DMS53 treated with DMSO at 0.1 percent for 48 hours (cell line): ENCODE measurements at regions not wholly inside any gene's neighbourhood (a gene's known extent, or its start where the extent isn't known, plus 50 kb on each side); places are given as distances from the start of the nearest gene placed in this dataset.
"Not testable (repeated sequence)": the region's sequence is repeated elsewhere in the genome, so short reads cannot be mapped to it uniquely, and the experiment has no call there.

Experiments
- DNase-seq: peaks from one replicate; lab custom pipeline; 2025; ENCODE audit not compliant: unreplicated experiment; lab: John Stamatoyannopoulos, UW

DNA sequence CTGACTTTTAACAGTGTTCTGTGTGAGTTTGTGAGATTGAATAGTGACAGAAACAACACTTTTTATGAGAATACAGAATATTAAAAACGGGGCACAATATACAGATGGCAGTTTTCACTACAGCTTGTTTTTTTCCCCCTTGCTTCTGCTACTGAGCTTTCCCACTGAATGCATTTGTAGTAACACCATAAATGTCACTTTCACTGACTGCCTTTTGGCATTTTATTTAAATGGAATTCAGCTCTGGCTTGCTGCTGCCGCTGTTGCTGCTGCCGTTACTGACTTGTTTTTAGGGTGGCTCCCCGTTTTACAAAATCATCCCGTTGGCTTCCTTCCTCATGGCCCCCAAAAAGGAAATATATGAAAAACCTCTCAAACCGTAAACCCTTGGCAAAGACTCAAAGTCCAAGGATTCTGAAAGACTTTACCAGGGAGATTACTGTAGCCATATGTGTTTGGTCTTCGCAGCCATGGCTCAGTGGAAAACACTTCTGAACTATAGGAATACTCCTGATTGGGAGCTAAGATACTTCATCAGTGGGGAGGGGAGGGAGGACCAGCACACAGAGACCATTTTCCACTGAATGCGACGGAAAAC is 151.0 kb downstream of the NUF2 start:
- DNase-seq, result peak; percentile 5

GRCh38 chr1:163477276-163477830 is 155.6 kb downstream of the NUF2 start:
- DNase-seq, result no peak

- not testable (repeated sequence) for DNase-seq
Observed at GRCh38 chr1:163498391-163499330, 176.9 kb downstream of the NUF2 start.

- no peak for DNase-seq
Observed at GRCh38 chr1:163504331-163504978, 182.7 kb downstream of the NUF2 start.

GRCh38 chr1:163509114-163509513 is 187.4 kb downstream of the NUF2 start:
- peak; percentile 3 for DNase-seq

DNA sequence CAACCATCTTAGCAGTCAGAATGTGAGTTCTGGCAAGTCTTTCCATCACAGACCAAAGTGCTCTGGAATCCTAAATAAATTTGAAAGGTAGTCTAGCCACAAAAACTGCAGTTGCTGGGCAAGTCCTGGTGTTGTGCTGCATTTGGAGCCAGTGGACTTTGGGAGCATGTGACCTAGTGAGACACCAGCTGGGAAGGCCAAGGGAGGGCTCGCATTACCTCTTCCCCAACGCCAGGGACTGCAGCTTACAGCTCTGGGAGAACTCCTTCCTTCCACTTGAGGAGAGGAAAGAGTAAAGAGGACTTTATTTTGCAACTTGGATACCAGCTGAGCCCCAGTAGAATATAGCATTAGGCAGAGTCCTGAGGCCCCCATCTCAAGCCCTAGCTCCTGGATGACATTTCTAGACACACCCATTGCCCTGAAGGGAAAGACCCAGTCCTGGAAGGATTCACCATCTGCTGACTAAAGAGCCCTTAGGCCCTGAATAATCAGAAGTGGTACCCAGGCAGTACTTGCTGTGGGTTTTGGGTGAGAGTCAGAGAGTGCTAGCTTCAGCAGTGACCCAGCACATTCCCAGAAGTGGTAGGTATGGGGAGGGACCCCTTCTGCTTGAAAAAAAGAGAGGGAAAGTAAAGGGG is 190.7 kb downstream of the NUF2 start:
- no peak for DNase-seq

- DNase-seq, result no peak
Observed at GRCh38 chr1:163523375-163524029, 201.7 kb downstream of the NUF2 start.

DNA sequence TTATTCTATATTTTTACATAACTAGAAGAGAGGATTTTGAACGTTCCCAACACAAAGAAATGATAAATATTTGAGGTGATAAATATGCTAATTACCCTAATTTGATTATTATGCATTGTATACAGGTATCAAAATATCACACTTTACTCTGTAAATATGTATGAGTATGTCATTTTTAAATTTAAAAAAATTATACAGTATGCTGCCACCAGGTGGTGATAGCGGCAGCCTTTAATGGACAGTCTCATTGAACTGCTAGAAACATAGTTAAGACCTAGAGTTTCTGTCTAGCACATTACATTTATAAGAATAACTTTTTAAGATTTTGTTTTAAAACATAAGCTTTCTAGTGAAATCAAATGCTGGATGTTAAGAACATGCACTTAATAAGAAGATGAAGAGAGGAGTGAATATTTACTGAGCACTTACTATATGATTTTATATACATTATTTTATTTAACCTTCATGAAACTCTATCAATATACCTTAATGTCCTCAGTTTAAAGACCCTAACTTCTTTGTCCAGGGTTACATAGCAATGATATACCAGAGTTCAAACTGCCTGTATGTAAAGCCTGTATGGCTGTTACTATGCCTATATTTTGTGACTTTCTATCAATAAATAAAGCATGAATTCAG is 207.1 kb downstream of the NUF2 start:
- peak; percentile 50 for DNase-seq

DNA sequence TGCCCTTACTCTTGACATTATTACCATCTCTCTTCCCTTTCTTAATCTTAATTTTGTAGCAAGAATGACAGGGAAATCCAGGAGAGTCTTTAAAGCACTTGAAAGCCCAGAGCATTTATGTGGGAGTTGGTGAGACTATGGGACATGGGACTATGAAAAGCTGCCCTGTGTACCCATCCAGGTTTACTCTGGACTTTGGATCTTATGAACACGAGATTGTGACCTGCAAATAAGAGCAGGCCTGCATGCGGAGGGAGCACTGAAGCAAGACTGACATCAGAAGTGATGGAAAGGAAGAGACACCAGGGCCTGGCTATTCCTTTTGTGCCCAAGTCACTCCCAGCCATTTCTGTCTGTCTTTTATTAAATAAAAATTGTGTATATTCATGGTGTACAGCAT is 209.6 kb downstream of the NUF2 start:
- no peak for DNase-seq

GRCh38 chr1:163535401-163535800 is 213.6 kb downstream of the NUF2 start:
- no peak for DNase-seq

DNA sequence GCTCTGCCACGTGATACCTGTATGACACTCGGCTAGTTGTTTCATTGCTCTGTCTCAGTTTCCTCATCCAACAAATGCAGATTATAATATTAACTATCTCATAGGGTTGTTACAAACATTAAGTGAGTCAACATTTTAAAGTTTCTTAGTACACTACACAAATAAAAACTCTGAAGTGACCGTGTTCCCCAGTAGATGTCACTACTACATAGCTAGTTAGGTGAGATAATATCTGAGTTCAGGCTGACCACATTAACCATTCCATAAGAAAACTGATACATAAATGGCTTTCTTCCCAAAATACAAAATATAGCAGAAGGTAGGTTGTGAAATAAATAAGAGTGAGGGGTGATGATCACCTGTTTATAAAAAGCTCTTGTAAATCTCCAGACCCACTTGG is 214.1 kb downstream of the NUF2 start:
- peak; percentile 32 for DNase-seq

DNA sequence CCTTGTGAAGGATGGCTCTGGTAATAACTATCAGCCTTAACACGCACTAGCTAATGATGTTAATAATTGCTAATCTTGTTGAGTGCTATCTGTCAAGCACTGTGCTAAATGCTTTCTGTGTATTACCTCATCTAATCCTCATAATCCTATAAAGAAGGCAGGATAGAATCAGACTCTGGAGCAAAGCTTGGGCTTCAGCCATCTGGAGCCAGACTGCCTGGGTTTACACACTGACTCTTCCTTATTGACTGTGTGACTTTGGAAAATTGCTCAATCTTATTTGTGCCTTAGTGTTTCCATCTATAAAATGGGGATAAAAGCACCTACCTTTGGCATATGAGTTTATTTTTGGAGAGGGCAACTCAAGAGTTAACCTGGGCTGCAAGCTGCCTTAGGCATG is 216.1 kb downstream of the NUF2 start:
- DNase-seq, result no peak

GRCh38 chr1:163538667-163539066 is 216.9 kb downstream of the NUF2 start:
- no peak for DNase-seq

- no peak for DNase-seq
Observed at GRCh38 chr1:163540727-163541126, 219.0 kb downstream of the NUF2 start.

- no peak for DNase-seq
Observed at GRCh38 chr1:163544441-163544840, 222.7 kb downstream of the NUF2 start.

DNA sequence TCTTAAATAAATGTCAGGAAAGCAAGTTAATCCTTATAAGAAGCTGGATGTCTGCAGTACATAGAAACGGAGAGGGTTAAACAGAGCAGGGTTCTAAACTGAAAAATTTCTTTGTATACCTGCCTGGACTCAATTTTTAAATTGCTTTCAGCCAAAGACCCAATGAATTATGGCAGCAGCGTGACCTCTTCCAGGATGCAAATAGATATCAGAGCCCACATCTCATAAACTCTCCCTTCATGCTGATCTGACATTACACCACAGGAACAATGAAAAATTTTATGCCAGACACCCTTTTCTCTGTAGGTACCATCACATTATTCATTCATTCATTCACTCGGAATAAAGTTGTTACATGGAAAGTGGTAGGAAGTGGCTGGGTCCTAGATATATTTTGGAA is 236.4 kb downstream of the NUF2 start:
- DNase-seq, result no peak

- DNase-seq, result peak; percentile 48
Observed at GRCh38 chr1:163561580-163562295, 240.0 kb downstream of the NUF2 start.

- DNase-seq, result no peak
Observed at GRCh38 chr1:163562355-163562754, 240.6 kb downstream of the NUF2 start.

- no peak for DNase-seq
Observed at GRCh38 chr1:163565166-163565565, 243.4 kb downstream of the NUF2 start.
